ENCODE measurements at regions not wholly inside any gene's neighbourhood (a gene's known extent, or its start where the extent isn't known, plus 50 kb on each side); places are given as distances from the start of the nearest gene placed in this dataset.

GRCh38 chr6:164216839-164217238, 802.3 kb downstream of the QKI start:
- H3K4me2 ChIP-seq (ENCODE audit: low read depth, low read length, poor library complexity, severe bottlenecking): no peak overlapping the region
- H3K27me3 ChIP-seq (ENCODE audit: insufficient read depth, low read length, poor library complexity, severe bottlenecking): no peaks in the 10 kb centered on the region
- no peak overlapping the region for H3K4me3 ChIP-seq (ENCODE audit: low read length, poor library complexity, severe bottlenecking)
- no peaks in the 10 kb centered on the region for H4K20me1 ChIP-seq (ENCODE audit: insufficient read depth, low read length, poor library complexity, severe bottlenecking)
- no peaks in the 10 kb centered on the region for H3K36me3 ChIP-seq (ENCODE audit: insufficient read depth, low read length)
- no peak overlapping the region for H2AFZ ChIP-seq (ENCODE audit: low read length)
- H3F3A ChIP-seq (ENCODE audit: low read depth): no peaks in the 10 kb centered on the region
- H3K9ac ChIP-seq (ENCODE audit: low read depth, low read length, poor library complexity, severe bottlenecking): no peak overlapping the region
- no peaks in the 10 kb centered on the region for H3K79me2 ChIP-seq (ENCODE audit: insufficient read depth, low read length)
- no peaks in the 10 kb centered on the region for H3K4me1 ChIP-seq (ENCODE audit: insufficient read depth, low read length, poor library complexity, severe bottlenecking)
- peaks cover 4% of the 10 kb centered on the region for H3K9me3 ChIP-seq (ENCODE audit: insufficient read depth, low read depth, low read length)
- H3K9me2 ChIP-seq (replicated peaks; ENCODE audit: low read depth, low read length): no peaks in the 10 kb centered on the region
- TF ChIP-seq CTCF (conservative IDR thresholded peaks at IDR 0.05; ENCODE audit: low read length) (no peak), EZH2phosphoT487 (IDR thresholded peaks at IDR 0.05; ENCODE audit: borderline replicate concordance) (no peak)

GRCh38 chr6:164216368-164216767, 801.9 kb downstream of the QKI start:
- Histone ChIP-seq H3K4me3 (ENCODE audit: low read length, poor library complexity, severe bottlenecking) (no peak overlapping the region), H2AFZ (ENCODE audit: low read length) (no peak overlapping the region), H3K4me2 (ENCODE audit: low read depth, low read length, poor library complexity, severe bottlenecking) (no peak overlapping the region), H3K79me2 (ENCODE audit: insufficient read depth, low read length) (no peaks in the 10 kb centered on the region), H3K9me2 (replicated peaks; ENCODE audit: low read depth, low read length) (no peaks in the 10 kb centered on the region), H3K27me3 (ENCODE audit: insufficient read depth, low read length, poor library complexity, severe bottlenecking) (no peaks in the 10 kb centered on the region), H3K9me3 (ENCODE audit: insufficient read depth, low read depth, low read length) (peaks cover 4% of the 10 kb centered on the region), H3K36me3 (ENCODE audit: insufficient read depth, low read length) (no peaks in the 10 kb centered on the region), H3K4me1 (ENCODE audit: insufficient read depth, low read length, poor library complexity, severe bottlenecking) (no peaks in the 10 kb centered on the region), H3F3A (ENCODE audit: low read depth) (no peaks in the 10 kb centered on the region), H4K20me1 (ENCODE audit: insufficient read depth, low read length, poor library complexity, severe bottlenecking) (no peaks in the 10 kb centered on the region), H3K9ac (ENCODE audit: low read depth, low read length, poor library complexity, severe bottlenecking) (no peak overlapping the region)
- no peak for TF ChIP-seq CTCF (conservative IDR thresholded peaks at IDR 0.05; ENCODE audit: low read length)
- no peak for TF ChIP-seq EZH2phosphoT487 (IDR thresholded peaks at IDR 0.05; ENCODE audit: borderline replicate concordance)

DNA sequence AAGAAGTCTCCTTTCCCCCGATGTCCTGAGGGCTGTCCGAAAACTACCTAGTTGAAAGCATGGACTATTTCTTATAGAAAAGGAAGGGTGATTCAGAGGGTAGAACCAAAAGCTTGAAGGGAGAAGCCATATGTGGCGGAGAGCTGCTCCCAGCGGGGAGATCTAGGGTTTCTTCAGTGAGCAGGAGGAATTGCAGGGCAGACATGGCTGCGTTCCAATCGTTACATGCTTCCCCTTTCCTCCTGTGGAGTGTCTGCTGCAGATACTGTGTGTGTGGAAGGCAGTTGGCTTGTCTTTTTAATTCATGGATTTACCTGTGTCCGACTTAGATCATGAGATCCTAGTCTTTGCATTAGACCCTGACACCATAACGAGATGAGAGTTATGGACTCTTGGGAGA, 799.5 kb downstream of the QKI start:
- H3K4me1 ChIP-seq (ENCODE audit: insufficient read depth, low read length, poor library complexity, severe bottlenecking): no peaks in the 10 kb centered on the region
- no peaks in the 10 kb centered on the region for H3K36me3 ChIP-seq (ENCODE audit: insufficient read depth, low read length)
- no peaks in the 10 kb centered on the region for H3K79me2 ChIP-seq (ENCODE audit: insufficient read depth, low read length)
- peaks cover 4% of the 10 kb centered on the region for H3K9me3 ChIP-seq (ENCODE audit: insufficient read depth, low read depth, low read length)
- no peaks in the 10 kb centered on the region for H3K27me3 ChIP-seq (ENCODE audit: insufficient read depth, low read length, poor library complexity, severe bottlenecking)
- no peaks in the 10 kb centered on the region for H4K20me1 ChIP-seq (ENCODE audit: insufficient read depth, low read length, poor library complexity, severe bottlenecking)
- H2AFZ ChIP-seq (ENCODE audit: low read length): no peak overlapping the region
- H3F3A ChIP-seq (ENCODE audit: low read depth): no peaks in the 10 kb centered on the region
- H3K9me2 ChIP-seq (replicated peaks; ENCODE audit: low read depth, low read length): no peaks in the 10 kb centered on the region
- TF ChIP-seq EZH2phosphoT487 (IDR thresholded peaks at IDR 0.05; ENCODE audit: borderline replicate concordance) (no peak), CTCF (conservative IDR thresholded peaks at IDR 0.05; ENCODE audit: low read length) (no peak)
- H3K4me2 ChIP-seq (ENCODE audit: low read depth, low read length, poor library complexity, severe bottlenecking): no peak overlapping the region
- no peak overlapping the region for H3K4me3 ChIP-seq (ENCODE audit: low read length, poor library complexity, severe bottlenecking)
- H3K9ac ChIP-seq (ENCODE audit: low read depth, low read length, poor library complexity, severe bottlenecking): no peak overlapping the region
